ENCODE measurements at regions not wholly inside any gene's neighbourhood (a gene's known extent, or its start where the extent isn't known, plus 50 kb on each side); places are given as distances from the start of the nearest gene placed in this dataset.

DNA sequence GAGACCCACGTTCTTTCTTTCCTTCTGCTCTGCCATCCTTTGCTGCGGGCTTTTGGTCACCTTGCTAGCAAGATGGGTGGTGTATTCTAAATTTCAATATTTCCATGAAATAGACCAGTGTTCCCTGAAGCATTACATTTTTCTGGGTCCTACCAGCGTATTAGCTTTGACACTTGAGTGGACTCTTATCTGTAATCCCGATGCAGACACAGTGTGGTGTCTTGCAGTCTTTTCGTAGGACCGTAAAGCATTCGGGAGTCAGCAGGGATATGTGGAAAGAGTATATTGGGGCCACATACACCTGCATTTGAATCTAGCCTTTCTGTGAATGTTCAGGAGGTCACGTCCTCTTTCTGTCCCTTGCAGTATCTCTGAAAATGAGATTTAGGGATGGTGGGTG lies 124.7 kb upstream of the CPEB4 start:
- H3K9me3 ChIP-seq (ENCODE audit: control insufficient read depth, insufficient read depth, low read length), result no peaks in the 10 kb centered on the region
- H3K4me3 ChIP-seq (ENCODE audit: low read depth, low read length), result no peak overlapping the region
- H3K36me3 ChIP-seq (ENCODE audit: control insufficient read depth, insufficient read depth, low read length), result no peaks in the 10 kb centered on the region
- H3K27ac ChIP-seq (ENCODE audit: low read depth, low read length), result no peak overlapping the region
- H3K27me3 ChIP-seq (ENCODE audit: control insufficient read depth, insufficient read depth, low read length), result no peaks in the 10 kb centered on the region
- H3K4me1 ChIP-seq (ENCODE audit: control insufficient read depth, insufficient read depth, low read length), result peaks cover 4% of the 10 kb centered on the region; the same call in 1 of the 2 replicates
- H3K9ac ChIP-seq (ENCODE audit: low read depth, low read length), result no peak overlapping the region

- no peaks in the 10 kb centered on the region for H3K36me3 ChIP-seq (ENCODE audit: control insufficient read depth, insufficient read depth, low read length)
- no peak overlapping the region for H3K9ac ChIP-seq (ENCODE audit: low read depth, low read length)
- H3K4me3 ChIP-seq (ENCODE audit: low read depth, low read length), result no peak overlapping the region
- H3K27me3 ChIP-seq (ENCODE audit: control insufficient read depth, insufficient read depth, low read length), result no peaks in the 10 kb centered on the region
- H3K27ac ChIP-seq (ENCODE audit: low read depth, low read length), result peak overlapping the region; percentile 75
- H3K4me1 ChIP-seq (ENCODE audit: control insufficient read depth, insufficient read depth, low read length), result peaks cover 4% of the 10 kb centered on the region; the same call in 1 of the 2 replicates
- no peaks in the 10 kb centered on the region for H3K9me3 ChIP-seq (ENCODE audit: control insufficient read depth, insufficient read depth, low read length)
Measured at GRCh38 chr5:173764332-173765028, 123.7 kb upstream of the CPEB4 start.

GRCh38 chr5:173765029-173765644 lies 123.0 kb upstream of the CPEB4 start:
- Histone ChIP-seq H3K4me3 (ENCODE audit: low read depth, low read length) (no peak overlapping the region), H3K27me3 (ENCODE audit: control insufficient read depth, insufficient read depth, low read length) (no peaks in the 10 kb centered on the region), H3K4me1 (ENCODE audit: control insufficient read depth, insufficient read depth, low read length) (peaks cover 4% of the 10 kb centered on the region; the same call in 1 of the 2 replicates), H3K36me3 (ENCODE audit: control insufficient read depth, insufficient read depth, low read length) (no peaks in the 10 kb centered on the region), H3K9me3 (ENCODE audit: control insufficient read depth, insufficient read depth, low read length) (no peaks in the 10 kb centered on the region), H3K27ac (ENCODE audit: low read depth, low read length) (peak overlapping the region; percentile 75), H3K9ac (ENCODE audit: low read depth, low read length) (no peak overlapping the region)

DNA sequence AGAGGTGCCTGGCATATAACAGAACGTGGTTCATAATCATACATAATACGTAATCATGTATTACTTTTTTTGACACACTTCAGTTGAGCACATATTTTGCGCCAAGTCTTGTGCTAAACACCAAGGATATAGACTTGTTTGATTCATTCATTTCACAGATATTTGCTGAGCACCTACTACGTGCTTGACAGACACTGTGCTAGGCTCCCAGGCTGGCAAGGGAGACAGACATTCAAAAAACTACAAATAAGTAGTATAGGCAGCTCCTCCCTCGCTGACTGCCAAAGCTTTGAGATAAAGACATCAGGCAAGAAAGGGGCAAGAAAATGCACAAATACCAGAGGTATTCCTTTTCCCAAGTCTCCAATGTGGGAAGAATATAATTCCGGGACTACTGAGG lies 122.5 kb upstream of the CPEB4 start:
- Histone ChIP-seq H3K4me1 (ENCODE audit: control insufficient read depth, insufficient read depth, low read length) (peaks cover 4% of the 10 kb centered on the region; the same call in 1 of the 2 replicates), H3K27me3 (ENCODE audit: control insufficient read depth, insufficient read depth, low read length) (no peaks in the 10 kb centered on the region), H3K9ac (ENCODE audit: low read depth, low read length) (no peak overlapping the region), H3K4me3 (ENCODE audit: low read depth, low read length) (no peak overlapping the region), H3K27ac (ENCODE audit: low read depth, low read length) (no peak overlapping the region), H3K36me3 (ENCODE audit: control insufficient read depth, insufficient read depth, low read length) (no peaks in the 10 kb centered on the region), H3K9me3 (ENCODE audit: control insufficient read depth, insufficient read depth, low read length) (no peaks in the 10 kb centered on the region)

DNA sequence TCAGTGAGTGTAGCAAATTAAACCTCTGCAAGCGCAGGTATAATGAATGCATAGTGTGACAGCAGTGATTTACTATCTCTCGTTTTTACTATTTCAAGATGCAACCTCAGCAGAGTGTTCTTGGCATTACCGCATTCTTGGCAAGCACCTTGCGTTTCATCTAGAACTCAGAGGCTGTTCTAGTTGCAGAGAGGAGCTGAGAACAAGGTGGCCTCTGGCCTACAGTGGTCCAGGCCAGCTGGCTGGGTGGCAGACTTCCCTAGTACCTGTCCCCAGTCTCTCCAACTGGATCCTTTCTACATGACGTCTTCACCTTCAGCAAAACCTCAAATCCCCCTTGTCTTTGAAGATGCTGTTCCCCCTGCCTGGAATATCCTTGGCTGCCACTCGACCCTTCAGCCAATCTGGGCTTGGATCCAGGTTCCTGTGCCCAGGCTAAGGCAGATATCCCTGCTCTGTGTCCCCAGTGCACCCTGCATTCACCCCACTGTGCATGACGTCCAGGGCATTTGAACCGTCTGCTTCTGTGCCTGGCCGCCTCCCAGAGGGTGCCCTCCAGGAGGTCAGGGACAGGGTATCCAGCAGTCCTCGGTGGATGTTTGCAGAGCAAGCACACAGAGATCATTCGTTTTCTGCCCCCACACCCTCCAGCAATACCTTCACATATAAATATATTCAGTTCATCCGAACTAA lies 120.4 kb upstream of the CPEB4 start:
- no peak overlapping the region for H3K27ac ChIP-seq (ENCODE audit: low read depth, low read length)
- no peak overlapping the region for H3K9ac ChIP-seq (ENCODE audit: low read depth, low read length)
- no peaks in the 10 kb centered on the region for H3K9me3 ChIP-seq (ENCODE audit: control insufficient read depth, insufficient read depth, low read length)
- H3K27me3 ChIP-seq (ENCODE audit: control insufficient read depth, insufficient read depth, low read length), result no peaks in the 10 kb centered on the region; the same call in 1 of the 2 replicates
- H3K4me3 ChIP-seq (ENCODE audit: low read depth, low read length), result no peak overlapping the region
- no peaks in the 10 kb centered on the region for H3K36me3 ChIP-seq (ENCODE audit: control insufficient read depth, insufficient read depth, low read length)
- peaks cover 15% of the 10 kb centered on the region for H3K4me1 ChIP-seq (ENCODE audit: control insufficient read depth, insufficient read depth, low read length)

DNA sequence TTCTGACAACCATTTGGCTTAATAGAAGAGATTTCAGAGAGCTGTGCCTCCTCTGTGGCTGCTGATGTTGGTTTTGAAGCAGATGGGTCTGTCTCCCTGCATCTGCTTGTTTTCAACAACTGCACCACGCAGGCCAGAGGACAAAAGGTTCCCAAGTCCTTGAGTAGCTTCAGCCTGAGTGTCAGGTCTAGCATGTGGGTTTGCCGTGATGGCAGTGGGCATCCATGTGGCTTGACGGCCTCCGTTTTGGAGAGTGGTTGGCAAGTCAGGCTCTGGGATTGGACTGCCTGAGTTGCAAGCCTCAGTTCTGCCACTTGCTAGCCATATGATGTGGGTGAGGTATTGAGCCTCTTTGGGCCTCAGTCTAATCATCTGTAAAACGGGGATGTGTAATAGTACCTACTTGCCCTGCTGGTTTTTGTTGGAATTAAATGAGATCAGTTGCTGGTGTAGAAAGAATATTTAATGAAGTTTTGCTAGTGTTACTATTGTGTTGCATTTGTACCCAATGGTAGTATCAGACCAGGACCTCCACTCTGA lies 119.8 kb upstream of the CPEB4 start:
- Histone ChIP-seq H3K4me1 (ENCODE audit: control insufficient read depth, insufficient read depth, low read length) (peaks cover 15% of the 10 kb centered on the region), H3K27me3 (ENCODE audit: control insufficient read depth, insufficient read depth, low read length) (no peaks in the 10 kb centered on the region; the same call in 1 of the 2 replicates), H3K4me3 (ENCODE audit: low read depth, low read length) (no peak overlapping the region), H3K9ac (ENCODE audit: low read depth, low read length) (no peak overlapping the region), H3K9me3 (ENCODE audit: control insufficient read depth, insufficient read depth, low read length) (no peaks in the 10 kb centered on the region), H3K36me3 (ENCODE audit: control insufficient read depth, insufficient read depth, low read length) (no peaks in the 10 kb centered on the region), H3K27ac (ENCODE audit: low read depth, low read length) (no peak overlapping the region)

DNA sequence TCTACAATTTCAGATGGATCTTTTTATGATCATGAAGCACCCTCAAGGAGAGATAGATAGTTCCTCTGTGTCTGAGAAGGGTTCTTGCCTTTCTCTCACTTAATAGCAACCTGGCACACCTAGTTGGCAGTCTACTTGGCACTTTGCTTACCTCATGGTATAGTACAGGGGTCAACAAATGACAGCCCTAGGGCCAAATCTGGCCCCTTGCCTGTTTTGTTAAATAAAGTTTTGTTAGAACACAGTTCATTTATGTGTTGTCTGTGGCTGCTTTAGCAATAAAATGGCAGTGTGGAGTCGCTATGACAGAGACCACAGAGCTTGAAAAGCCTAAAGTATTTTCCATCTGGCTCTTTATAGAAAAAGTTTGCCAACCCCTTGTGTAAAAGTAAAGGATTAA lies 119.3 kb upstream of the CPEB4 start:
- H3K9ac ChIP-seq (ENCODE audit: low read depth, low read length), result no peak overlapping the region
- peaks cover 15% of the 10 kb centered on the region for H3K4me1 ChIP-seq (ENCODE audit: control insufficient read depth, insufficient read depth, low read length)
- no peak overlapping the region for H3K4me3 ChIP-seq (ENCODE audit: low read depth, low read length)
- no peaks in the 10 kb centered on the region for H3K36me3 ChIP-seq (ENCODE audit: control insufficient read depth, insufficient read depth, low read length)
- H3K27me3 ChIP-seq (ENCODE audit: control insufficient read depth, insufficient read depth, low read length), result no peaks in the 10 kb centered on the region; the same call in 1 of the 2 replicates
- no peak overlapping the region for H3K27ac ChIP-seq (ENCODE audit: low read depth, low read length)
- no peaks in the 10 kb centered on the region for H3K9me3 ChIP-seq (ENCODE audit: control insufficient read depth, insufficient read depth, low read length)

DNA sequence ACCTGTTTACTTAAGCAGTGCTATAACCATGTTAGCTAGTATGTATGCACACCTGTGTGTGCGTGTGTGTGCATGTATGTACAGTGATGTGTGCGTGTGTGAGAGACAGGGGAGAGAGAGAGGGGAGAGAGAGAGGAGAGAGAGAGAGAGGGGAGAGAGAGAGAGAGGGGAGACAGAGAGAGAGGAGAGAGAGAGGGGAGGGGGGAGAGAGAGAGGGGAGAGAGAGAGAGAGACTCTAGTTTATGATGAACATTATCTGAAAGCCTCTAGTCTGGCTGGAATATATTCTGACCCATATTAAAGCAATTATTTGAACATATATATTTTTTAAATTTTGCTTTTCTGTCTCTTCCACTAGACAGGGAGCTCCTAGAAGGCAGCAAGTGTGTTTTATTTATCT lies 117.5 kb upstream of the CPEB4 start:
- no peaks in the 10 kb centered on the region for H3K36me3 ChIP-seq (ENCODE audit: control insufficient read depth, insufficient read depth, low read length)
- H3K27me3 ChIP-seq (ENCODE audit: control insufficient read depth, insufficient read depth, low read length), result no peaks in the 10 kb centered on the region; the same call in 1 of the 2 replicates
- H3K9ac ChIP-seq (ENCODE audit: low read depth, low read length), result no peak overlapping the region
- H3K9me3 ChIP-seq (ENCODE audit: control insufficient read depth, insufficient read depth, low read length), result no peaks in the 10 kb centered on the region
- H3K4me3 ChIP-seq (ENCODE audit: low read depth, low read length), result no peak overlapping the region
- H3K4me1 ChIP-seq (ENCODE audit: control insufficient read depth, insufficient read depth, low read length), result peaks cover 16% of the 10 kb centered on the region
- no peak overlapping the region for H3K27ac ChIP-seq (ENCODE audit: low read depth, low read length)

DNA sequence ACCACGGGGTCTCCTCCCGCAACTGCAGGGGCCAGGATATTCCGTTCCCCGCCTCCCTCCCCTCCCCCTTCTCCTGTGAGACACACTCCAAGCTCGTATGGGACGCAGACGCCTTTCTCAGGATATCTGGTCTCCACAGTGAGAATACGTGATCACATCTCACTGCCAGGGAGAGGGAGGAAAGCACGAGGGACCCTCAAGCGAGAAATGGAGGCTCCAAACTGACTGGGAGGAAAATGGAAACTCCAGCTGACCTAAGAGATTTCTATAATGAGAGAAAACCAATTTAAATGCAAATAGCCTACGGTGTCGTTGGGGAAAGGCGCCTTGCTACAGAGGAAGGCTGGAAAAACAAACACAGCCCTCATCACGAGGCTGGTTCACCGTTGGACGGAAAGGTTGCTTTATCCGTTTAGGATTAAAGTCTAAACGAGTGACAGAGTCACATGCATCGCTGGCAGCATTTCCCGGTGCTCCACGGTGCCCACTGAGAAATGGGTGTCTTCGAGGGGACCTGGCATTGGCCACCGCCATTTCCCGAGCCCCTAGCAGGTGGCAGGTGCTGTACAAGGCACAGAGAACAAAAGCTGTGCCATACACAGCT lies 116.9 kb upstream of the CPEB4 start:
- Histone ChIP-seq H3K9ac (ENCODE audit: low read depth, low read length) (no peak overlapping the region), H3K4me3 (ENCODE audit: low read depth, low read length) (no peak overlapping the region), H3K36me3 (ENCODE audit: control insufficient read depth, insufficient read depth, low read length) (no peaks in the 10 kb centered on the region), H3K9me3 (ENCODE audit: control insufficient read depth, insufficient read depth, low read length) (no peaks in the 10 kb centered on the region), H3K27me3 (ENCODE audit: control insufficient read depth, insufficient read depth, low read length) (no peaks in the 10 kb centered on the region; the same call in 1 of the 2 replicates), H3K4me1 (ENCODE audit: control insufficient read depth, insufficient read depth, low read length) (peaks cover 17% of the 10 kb centered on the region), H3K27ac (ENCODE audit: low read depth, low read length) (no peak overlapping the region)

DNA sequence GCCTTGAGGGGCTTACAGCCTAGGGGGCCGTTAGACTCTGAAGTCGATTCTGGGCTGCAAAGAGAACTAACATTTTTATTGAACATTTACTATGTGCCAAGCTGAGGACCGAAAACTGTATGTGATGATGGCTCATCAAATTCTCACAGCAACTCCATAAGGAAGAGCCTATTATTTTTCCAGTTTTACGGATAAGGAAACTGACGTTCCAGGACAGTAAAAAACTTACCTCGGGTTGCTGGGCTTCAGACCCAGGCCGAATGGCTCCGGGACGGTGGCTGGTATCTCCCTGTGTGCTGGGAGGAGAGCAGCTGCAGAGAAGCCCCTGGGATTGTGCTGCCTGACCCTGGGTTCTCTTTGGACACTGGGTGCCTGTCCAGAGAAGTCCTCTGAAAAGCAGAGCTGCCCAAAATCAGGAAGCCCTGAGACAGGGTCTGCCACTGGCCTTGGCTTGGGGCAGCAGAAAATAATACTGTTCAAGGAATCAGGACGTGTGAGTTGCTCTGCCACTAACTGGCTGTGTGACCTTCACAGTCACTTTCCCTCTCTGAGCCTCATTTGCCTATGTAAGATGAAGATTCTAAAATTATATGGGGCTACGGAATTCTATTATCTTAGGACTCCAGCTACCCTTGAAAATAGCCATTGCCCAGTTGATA lies 116.3 kb upstream of the CPEB4 start:
- Histone ChIP-seq H3K4me1 (ENCODE audit: control insufficient read depth, insufficient read depth, low read length) (peaks cover 17% of the 10 kb centered on the region), H3K9me3 (ENCODE audit: control insufficient read depth, insufficient read depth, low read length) (no peaks in the 10 kb centered on the region), H3K36me3 (ENCODE audit: control insufficient read depth, insufficient read depth, low read length) (no peaks in the 10 kb centered on the region), H3K27ac (ENCODE audit: low read depth, low read length) (no peak overlapping the region), H3K4me3 (ENCODE audit: low read depth, low read length) (no peak overlapping the region), H3K27me3 (ENCODE audit: control insufficient read depth, insufficient read depth, low read length) (no peaks in the 10 kb centered on the region; the same call in 1 of the 2 replicates), H3K9ac (ENCODE audit: low read depth, low read length) (no peak overlapping the region)
